Ovary (tissue), 7 donors: ENCODE measurements at regions not wholly inside any gene's neighbourhood (a gene's known extent, or its start where the extent isn't known, plus 50 kb on each side); places are given as distances from the start of the nearest gene placed in this dataset.

Source experiments
- DNase-seq, 5 donors: peaks; one replicate each; pipeline ENCODE4 v3.0.0-alpha.2; 2019 to 2020
- H3K27ac ChIP-seq, 2 donors: fragments of 200-600 bp; one replicate each; pipeline versions ENCODE4 v1.5.1 to v1.8.0; 2019 to 2022
- H3K27me3 ChIP-seq: fragments of 200-600 bp; one replicate; pipeline ENCODE4 v1.8.0; 2022
- H3K36me3 ChIP-seq: fragments of 200-600 bp; sonication (generic); one replicate; pipeline ENCODE4 v1.5.1; 2019
- H3K4me1 ChIP-seq: one replicate; pipeline ENCODE4 v1.8.1; 2013; ENCODE audit warnings: mild to moderate bottlenecking, moderate library complexity; ENCODE audit not compliant: insufficient read depth
- H3K4me3 ChIP-seq: fragments of 200-600 bp; sonication (generic); one replicate; pipeline ENCODE4 v1.5.1; 2017
- H3K9me3 ChIP-seq, 2 donors: fragments of 200-600 bp in 1 of 2; sonication (generic) in 1 of 2; one replicate each; pipeline versions ENCODE4 v1.5.1 to v1.8.1; 2013 to 2019; ENCODE audit warnings: mild to moderate bottlenecking in 1 of 2, moderate library complexity in 1 of 2
- EP300 ChIP-seq: sonication (generic); formaldehyde crosslinking; IDR thresholded peaks from one replicate; pipeline ENCODE4 v1.6.1; 2017; ENCODE audit warnings: antibody characterized with exemption
- POLR2A ChIP-seq: fragments of 450-650 bp; IDR thresholded peaks from one replicate; pipeline ENCODE4 v1.6.1; 2017; ENCODE audit warnings: antibody characterized with exemption, mild to moderate bottlenecking, moderate library complexity
- WGBS, 3 donors: extraction: QIAGEN DNeasy Blood & Tissue Kit in 1 of 3; methylation state at CpG; one replicate each; pipeline versions ENCODE4 v1.1.5 to v1.1.7; 2013 to 2017; 5-methylcytosine and 5-hydroxymethylcytosine counted together
- intact Hi-C, 4 donors: fragments of 100-400 bp; cut with DNase I; formaldehyde crosslinking; loops; one replicate each; pipeline versions ENCODE4 v1.11.0 to v1.15.1; 2022 to 2023
- TF ChIP-seq, protein P1 (sequence below), 3 donors: fragments of 450-650 bp in 2 of 3; fragments of 200-600 bp in 1 of 3; IDR thresholded peaks; one replicate each; pipeline versions ENCODE4 v1.5.1 to v1.8.0; 2016 to 2022; ENCODE audit warnings: antibody characterized with exemption in 3 of 3, mild to moderate bottlenecking in 1 of 3
- donor health status: DM: no; HTN: no; CAD: no; lungs with moderate emphysema.
- donor health status: DM: no; HTN: no; CAD: no.
- donor health status: Bipolar disorder and iron deficiency.
- donor health status: DM: no; HTN: no; CAD: no.
- donor health status: DM: yes; HTN: yes; CAD: no.

DNA sequence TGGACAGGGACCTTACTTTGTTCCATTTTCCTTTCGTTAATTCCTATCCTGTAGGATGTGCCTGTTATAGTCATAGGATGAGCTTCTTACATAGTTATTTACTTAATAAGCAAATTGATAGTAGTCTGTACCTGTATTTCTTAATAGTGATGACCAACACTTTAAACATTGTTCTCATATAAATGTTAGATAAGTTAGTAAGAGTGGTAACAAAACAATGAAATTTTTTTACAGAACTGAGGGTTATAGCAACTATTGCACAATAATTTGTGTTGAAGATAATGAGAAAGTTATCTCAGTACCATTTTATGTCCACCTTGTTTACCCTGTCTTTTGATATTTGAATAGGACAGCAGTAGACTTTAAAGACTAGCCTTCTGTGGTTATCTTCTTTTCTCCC lies 162.9 kb upstream of the ELL2 start:
- Histone ChIP-seq H3K27ac (no peak overlapping the region), H3K36me3 (no peaks in the 10 kb centered on the region), H3K4me3 (no peak overlapping the region), H3K9me3 (no peaks in the 10 kb centered on the region), H3K27me3 (no peaks in the 10 kb centered on the region), H3K4me1 (peaks cover 2% of the 10 kb centered on the region)
- TF ChIP-seq POLR2A (no peak), EP300 (no peak)
- TF ChIP-seq, protein P1, sequence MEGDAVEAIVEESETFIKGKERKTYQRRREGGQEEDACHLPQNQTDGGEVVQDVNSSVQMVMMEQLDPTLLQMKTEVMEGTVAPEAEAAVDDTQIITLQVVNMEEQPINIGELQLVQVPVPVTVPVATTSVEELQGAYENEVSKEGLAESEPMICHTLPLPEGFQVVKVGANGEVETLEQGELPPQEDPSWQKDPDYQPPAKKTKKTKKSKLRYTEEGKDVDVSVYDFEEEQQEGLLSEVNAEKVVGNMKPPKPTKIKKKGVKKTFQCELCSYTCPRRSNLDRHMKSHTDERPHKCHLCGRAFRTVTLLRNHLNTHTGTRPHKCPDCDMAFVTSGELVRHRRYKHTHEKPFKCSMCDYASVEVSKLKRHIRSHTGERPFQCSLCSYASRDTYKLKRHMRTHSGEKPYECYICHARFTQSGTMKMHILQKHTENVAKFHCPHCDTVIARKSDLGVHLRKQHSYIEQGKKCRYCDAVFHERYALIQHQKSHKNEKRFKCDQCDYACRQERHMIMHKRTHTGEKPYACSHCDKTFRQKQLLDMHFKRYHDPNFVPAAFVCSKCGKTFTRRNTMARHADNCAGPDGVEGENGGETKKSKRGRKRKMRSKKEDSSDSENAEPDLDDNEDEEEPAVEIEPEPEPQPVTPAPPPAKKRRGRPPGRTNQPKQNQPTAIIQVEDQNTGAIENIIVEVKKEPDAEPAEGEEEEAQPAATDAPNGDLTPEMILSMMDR (IDR thresholded peaks at IDR 0.05): no peak
- DNase-seq: no peak
- intact Hi-C loops: no loop called here
- WGBS, 3 donors: 88 to 96% (median 92%) methylated on average over 1 of the region's 1 CpG

DNA sequence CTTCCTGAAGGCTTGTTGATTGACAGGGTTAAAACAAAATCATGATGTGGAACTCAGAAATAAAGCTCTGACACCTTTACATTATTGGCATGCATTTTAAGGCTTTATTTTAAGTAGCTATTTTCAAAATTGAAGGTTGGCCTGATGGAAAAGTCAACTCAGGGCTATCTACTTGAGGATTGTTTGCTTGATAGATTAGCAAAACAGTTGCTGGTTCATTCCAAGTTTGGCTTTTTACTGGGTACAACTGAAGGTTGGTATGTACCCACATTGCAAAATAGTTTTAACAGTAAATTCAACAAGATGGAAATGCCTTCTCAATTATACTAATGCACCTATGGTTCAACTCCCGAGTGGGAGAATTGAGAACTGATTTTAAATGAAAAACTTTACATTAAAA lies 161.8 kb upstream of the ELL2 start:
- Histone ChIP-seq H3K9me3 (no peaks in the 10 kb centered on the region), H3K27ac (no peak overlapping the region), H3K4me3 (no peak overlapping the region), H3K36me3 (no peaks in the 10 kb centered on the region), H3K4me1 (peaks cover under 1% of the 10 kb centered on the region), H3K27me3 (no peaks in the 10 kb centered on the region)
- intact Hi-C loops: no loop called here
- 94 to 97% (median 96%) methylated on average over 1 of the region's 1 CpG for WGBS, 3 donors
- no peak for DNase-seq
- TF ChIP-seq, protein P1 (IDR thresholded peaks at IDR 0.05): no peak
- TF ChIP-seq POLR2A: no peak
- TF ChIP-seq EP300: no peak

DNA sequence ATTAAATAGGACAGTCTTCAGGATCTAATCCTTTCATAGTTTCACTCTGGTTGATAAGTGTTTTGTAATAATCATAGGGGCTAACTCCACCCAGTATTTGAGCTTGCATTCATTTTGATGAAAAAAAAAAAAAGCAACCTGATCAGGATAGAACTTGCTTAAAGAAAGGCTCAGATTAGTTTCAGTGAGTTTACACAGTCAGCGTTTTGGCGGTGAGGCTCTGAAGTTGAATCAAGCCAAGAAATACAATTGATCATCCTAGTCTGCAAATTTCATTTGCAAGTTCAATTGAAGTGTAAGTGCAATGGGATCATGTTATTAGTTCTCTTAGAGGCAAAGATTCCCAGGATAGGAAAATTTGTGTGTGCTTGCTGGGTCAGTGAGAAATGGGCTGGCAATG lies 159.7 kb upstream of the ELL2 start:
- WGBS, 3 donors: 85 to 92% (median 86%) methylated on average over 2 of the region's 2 CpGs
- H3K4me3 ChIP-seq: no peak overlapping the region
- no peaks in the 10 kb centered on the region for H3K27me3 ChIP-seq
- no peak overlapping the region for H3K27ac ChIP-seq
- no peaks in the 10 kb centered on the region for H3K36me3 ChIP-seq
- no peak for TF ChIP-seq EP300
- TF ChIP-seq, protein P1 (IDR thresholded peaks at IDR 0.05): no peak
- TF ChIP-seq POLR2A: no peak
- no peaks in the 10 kb centered on the region for H3K4me1 ChIP-seq
- H3K9me3 ChIP-seq: no peaks in the 10 kb centered on the region
- no peak for DNase-seq
- intact Hi-C loops: no loop called here

DNA sequence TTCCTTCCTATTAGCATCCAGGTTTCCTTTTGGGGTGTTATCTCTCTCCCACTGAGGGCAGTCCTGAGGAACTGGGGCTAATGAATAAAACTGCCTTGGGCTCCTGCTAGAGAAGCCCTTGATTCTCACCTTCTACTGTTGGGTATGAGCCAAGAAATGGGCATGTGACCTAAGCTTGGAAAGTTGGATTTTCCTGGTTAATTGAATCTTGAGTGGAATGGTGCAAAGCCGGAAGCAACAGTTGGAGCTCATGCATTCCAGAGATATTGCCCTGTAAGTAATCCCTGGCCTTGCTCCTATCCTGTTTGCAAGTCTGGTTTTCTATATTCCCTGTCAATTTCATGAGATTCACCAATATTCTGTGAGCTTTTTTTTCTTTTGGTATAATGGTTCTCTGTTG lies 158.5 kb upstream of the ELL2 start:
- H3K4me1 ChIP-seq: no peaks in the 10 kb centered on the region
- no peaks in the 10 kb centered on the region for H3K36me3 ChIP-seq
- WGBS, 3 donors: 66 to 85% (median 79%) methylated on average over 1 of the region's 1 CpG
- intact Hi-C loops: no loop called here
- H3K4me3 ChIP-seq: no peak overlapping the region
- no peaks in the 10 kb centered on the region for H3K9me3 ChIP-seq
- H3K27me3 ChIP-seq: no peaks in the 10 kb centered on the region
- TF ChIP-seq, protein P1 (IDR thresholded peaks at IDR 0.05): no peak
- H3K27ac ChIP-seq: no peak overlapping the region
- DNase-seq: no peak
